SK-N-SH treated with all-trans-retinoic acid at 6 μM for 48 hours (cell line): ENCODE measurements at regions not wholly inside any gene's neighbourhood (a gene's known extent, or its start where the extent isn't known, plus 50 kb on each side); places are given as distances from the start of the nearest gene placed in this dataset.

Experiments used
- ARNTL ChIP-seq: fragments of 450-650 bp; formaldehyde crosslinking; IDR thresholded peaks from 2 replicates; pipeline ENCODE4 v1.5.0; 2020; ENCODE audit warnings: low read depth, mild to moderate bottlenecking, moderate library complexity, borderline replicate concordance
- CREB5 ChIP-seq: fragments of 250-450 bp; sonication (Bioruptor Pico); IDR thresholded peaks from 2 replicates; pipeline ENCODE4 v1.5.1; 2020; ENCODE audit warnings: low read depth, mild to moderate bottlenecking, moderate library complexity
- CSDC2 ChIP-seq: fragments of 250-450 bp; sonication (Bioruptor Pico); IDR thresholded peaks from 2 replicates; pipeline ENCODE4 v1.5.0; 2020; ENCODE audit warnings: mild to moderate bottlenecking, moderate library complexity
- ESRRG ChIP-seq: fragments of 250-450 bp; sonication (Bioruptor Pico); IDR thresholded peaks from 2 replicates; pipeline ENCODE4 v1.6.1; 2021; ENCODE audit warnings: mild to moderate bottlenecking
- GLIS3 ChIP-seq: fragments of 250-450 bp; sonication (Bioruptor Pico); IDR thresholded peaks from 2 replicates; pipeline ENCODE4 v1.5.0; 2020; ENCODE audit warnings: mild to moderate bottlenecking, moderate library complexity
- ISL1 ChIP-seq: fragments of 250-450 bp; sonication (Bioruptor Pico); IDR thresholded peaks from 2 replicates; pipeline ENCODE4 v2.1.2; 2022; ENCODE audit warnings: mild to moderate bottlenecking, moderate library complexity
- OSR1 ChIP-seq: fragments of 250-450 bp; sonication (Bioruptor Pico); IDR thresholded peaks from 2 replicates; pipeline ENCODE4 v1.8.0; 2022; ENCODE audit warnings: moderate library complexity, mild to moderate bottlenecking, inconsistent platforms
- PPARA ChIP-seq: fragments of 250-450 bp; sonication (Bioruptor Pico); IDR thresholded peaks from 2 replicates; pipeline ENCODE4 v1.5.0; 2020; ENCODE audit warnings: mild to moderate bottlenecking, borderline replicate concordance
- TCF4 ChIP-seq: fragments of 250-450 bp; sonication (Bioruptor Pico); IDR thresholded peaks from 2 replicates; pipeline ENCODE4 v1.8.0; 2021; ENCODE audit warnings: mild to moderate bottlenecking, moderate library complexity, borderline replicate concordance
- TOX ChIP-seq: fragments of 250-450 bp; sonication (Bioruptor Pico); IDR thresholded peaks from 2 replicates; pipeline ENCODE4 v1.8.0; 2021; ENCODE audit warnings: mild to moderate bottlenecking, moderate library complexity, borderline replicate concordance
- ZC3H10 ChIP-seq: fragments of 250-450 bp; sonication (Bioruptor Pico); IDR thresholded peaks from 2 replicates; pipeline ENCODE4 v1.5.1; 2021; ENCODE audit warnings: mild to moderate bottlenecking, moderate library complexity
- ZNF8 ChIP-seq: fragments of 450-650 bp; formaldehyde crosslinking; IDR thresholded peaks from 2 replicates; pipeline ENCODE4 v1.5.0; 2020; ENCODE audit warnings: mild to moderate bottlenecking, moderate library complexity
- TF ChIP-seq, protein P1 (sequence below): fragments of 250-450 bp; sonication (Bioruptor Pico); IDR thresholded peaks from 2 replicates; pipeline ENCODE4 v1.8.0; 2020; ENCODE audit warnings: mild to moderate bottlenecking, moderate library complexity, borderline replicate concordance

- TF ChIP-seq TOX: no peak
- TF ChIP-seq ISL1: no peak
- no peak for TF ChIP-seq PPARA (CRISPR knock-in tag)
- no peak for TF ChIP-seq ARNTL
- TF ChIP-seq OSR1 (CRISPR knock-in tag): no peak
- TF ChIP-seq CSDC2 (CRISPR knock-in tag): no peak
- no peak for TF ChIP-seq GLIS3 (CRISPR knock-in tag)
- TF ChIP-seq CREB5 (CRISPR knock-in tag): no peak
- no peak for TF ChIP-seq ZC3H10 (CRISPR knock-in tag)
- TF ChIP-seq, protein P1, sequence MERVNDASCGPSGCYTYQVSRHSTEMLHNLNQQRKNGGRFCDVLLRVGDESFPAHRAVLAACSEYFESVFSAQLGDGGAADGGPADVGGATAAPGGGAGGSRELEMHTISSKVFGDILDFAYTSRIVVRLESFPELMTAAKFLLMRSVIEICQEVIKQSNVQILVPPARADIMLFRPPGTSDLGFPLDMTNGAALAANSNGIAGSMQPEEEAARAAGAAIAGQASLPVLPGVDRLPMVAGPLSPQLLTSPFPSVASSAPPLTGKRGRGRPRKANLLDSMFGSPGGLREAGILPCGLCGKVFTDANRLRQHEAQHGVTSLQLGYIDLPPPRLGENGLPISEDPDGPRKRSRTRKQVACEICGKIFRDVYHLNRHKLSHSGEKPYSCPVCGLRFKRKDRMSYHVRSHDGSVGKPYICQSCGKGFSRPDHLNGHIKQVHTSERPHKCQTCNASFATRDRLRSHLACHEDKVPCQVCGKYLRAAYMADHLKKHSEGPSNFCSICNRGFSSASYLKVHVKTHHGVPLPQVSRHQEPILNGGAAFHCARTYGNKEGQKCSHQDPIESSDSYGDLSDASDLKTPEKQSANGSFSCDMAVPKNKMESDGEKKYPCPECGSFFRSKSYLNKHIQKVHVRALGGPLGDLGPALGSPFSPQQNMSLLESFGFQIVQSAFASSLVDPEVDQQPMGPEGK (CRISPR knock-in tag): no peak
- TF ChIP-seq ESRRG (CRISPR knock-in tag): no peak
- TF ChIP-seq TCF4 (CRISPR knock-in tag): no peak
- no peak for TF ChIP-seq ZNF8 (CRISPR knock-in tag)
Observed at GRCh38 chr5:72693546-72694205, 122.8 kb upstream of the TNPO1 start.
